Fibroblast of the aortic adventitia (primary cell): ENCODE measurements at regions not wholly inside any gene's neighbourhood (a gene's known extent, or its start where the extent isn't known, plus 50 kb on each side); places are given as distances from the start of the nearest gene placed in this dataset.

Experiments
- DNase-seq: peaks from one replicate; pipeline ENCODE4 v3.0.0-alpha.2; 2010; ENCODE audit warnings: low read depth
- H3K4me3 ChIP-seq: 2 replicates; pipeline ENCODE4 v1.5.1; 2011; ENCODE audit warnings: low read depth, mild to moderate bottlenecking, control low read depth, low read length, moderate library complexity
- CTCF ChIP-seq: IDR thresholded peaks from 2 replicates; pipeline ENCODE4 v1.5.1; 2011; ENCODE audit warnings: mild to moderate bottlenecking, low read length, control low read depth, inconsistent platforms; ENCODE audit not compliant: insufficient read depth

GRCh38 chr5:101103874-101104273 is 200.8 kb upstream of the ST8SIA4 start:
- no peak for TF ChIP-seq CTCF
- H3K4me3 ChIP-seq: no peak overlapping the region
- DNase-seq: no peak

- no peak for DNase-seq
- no peak overlapping the region for H3K4me3 ChIP-seq
- TF ChIP-seq CTCF: no peak
These were observed 199.4 kb upstream of the ST8SIA4 start for GRCh38 chr5:101102506-101102905.

- DNase-seq: no peak
- TF ChIP-seq CTCF: no peak
These were observed 188.8 kb upstream of the ST8SIA4 start for GRCh38 chr5:101091902-101092301.

GRCh38 chr5:101084353-101084752 is 181.3 kb upstream of the ST8SIA4 start:
- H3K4me3 ChIP-seq: no peak overlapping the region
- TF ChIP-seq CTCF: no peak
- no peak for DNase-seq

More at GRCh38 chr5:101091902-101092301, 188.8 kb upstream of the ST8SIA4 start:
- H3K4me3 ChIP-seq: no peak overlapping the region

DNA sequence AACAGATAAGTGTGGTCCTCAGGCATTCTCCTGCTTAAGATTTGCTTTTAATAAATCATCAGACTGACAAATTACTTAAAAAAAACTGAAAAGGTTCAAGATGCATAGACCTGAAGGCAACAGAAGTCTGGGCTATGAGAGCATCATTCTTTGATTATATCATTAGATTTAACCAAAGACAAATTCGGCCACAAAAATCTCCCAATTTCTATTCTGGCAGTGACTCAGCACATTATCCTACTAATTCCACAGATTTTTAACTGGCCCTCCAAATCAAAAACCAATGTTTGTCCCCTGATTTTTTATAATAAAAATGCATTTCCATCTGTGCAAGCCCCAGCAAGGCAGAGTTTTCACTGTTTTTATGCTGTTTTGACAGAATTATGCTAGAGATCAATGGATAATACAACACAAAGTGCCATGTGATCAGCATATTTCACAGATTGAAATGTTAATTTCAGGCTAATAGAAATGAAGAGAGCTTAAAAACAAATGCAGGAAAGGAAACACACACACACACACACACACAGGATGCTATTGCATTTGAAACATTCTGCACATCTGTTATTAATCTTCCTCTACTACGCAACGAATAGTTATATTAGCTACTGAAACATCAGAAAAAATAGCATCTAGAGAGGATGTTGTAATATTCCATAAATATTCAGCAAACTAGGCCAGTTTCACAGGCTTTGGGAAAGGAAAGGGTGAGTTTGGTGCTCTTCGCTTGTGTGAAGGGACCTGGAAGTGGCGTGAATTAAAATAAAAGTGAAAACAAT is 177.6 kb upstream of the ST8SIA4 start:
- TF ChIP-seq CTCF: no peak
- peak; percentile 8 for DNase-seq

DNA sequence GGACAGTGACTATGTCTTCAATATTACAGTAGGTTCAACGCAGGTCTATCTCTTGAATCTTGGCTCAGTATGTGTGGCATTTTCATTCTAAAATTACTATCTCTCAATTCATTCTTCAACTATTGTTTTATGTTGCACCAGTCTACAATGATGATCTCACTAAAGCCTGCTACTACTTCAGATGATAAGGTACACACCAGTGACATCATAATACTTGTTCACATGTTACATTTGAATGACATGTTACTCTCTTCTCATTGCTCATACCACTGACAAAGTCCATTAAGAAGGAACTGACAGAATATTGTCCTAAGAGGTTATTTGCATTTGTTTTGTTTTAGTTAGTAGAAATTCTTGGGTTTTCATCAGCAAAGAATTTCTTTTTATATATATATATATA is 165.2 kb upstream of the ST8SIA4 start:
- DNase-seq: no peak
- no peak overlapping the region for H3K4me3 ChIP-seq
- TF ChIP-seq CTCF: no peak

More for the DNA sequence above, 177.6 kb upstream of the ST8SIA4 start:
- no peak overlapping the region for H3K4me3 ChIP-seq

GRCh38 chr5:101067429-101067828 is 164.3 kb upstream of the ST8SIA4 start:
- no peak overlapping the region for H3K4me3 ChIP-seq
- TF ChIP-seq CTCF: no peak
- no peak for DNase-seq
